ENCODE measurements at regions not wholly inside any gene's neighbourhood (a gene's known extent, or its start where the extent isn't known, plus 50 kb on each side); places are given as distances from the start of the nearest gene placed in this dataset.

DNA sequence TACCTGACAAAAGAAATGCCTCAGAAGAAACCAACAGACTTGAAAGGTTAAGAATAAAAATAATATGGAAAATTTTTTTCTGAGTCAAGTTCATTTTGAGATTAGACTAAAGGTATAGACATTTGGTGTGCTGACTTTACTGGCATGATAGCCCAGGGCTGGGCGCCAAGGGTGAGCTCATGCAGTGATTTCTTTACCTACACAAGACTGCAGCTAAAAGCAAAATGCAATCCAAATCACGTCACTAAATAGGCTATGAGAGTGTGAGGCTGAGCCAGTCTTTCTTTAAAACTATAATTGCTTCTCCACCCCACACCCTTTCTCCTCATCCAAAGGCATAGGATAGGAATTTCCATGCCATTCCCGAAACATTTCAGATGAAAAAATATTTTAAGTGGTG lies 196.5 kb downstream of the FAM76B start:
- H3K27me3 Mint-ChIP-seq (ENCODE audit: low read depth): no peaks in the 10 kb centered on the region
- H3K4me3 Mint-ChIP-seq: no peak overlapping the region
- H3K9me3 Mint-ChIP-seq: peaks cover 17% of the 10 kb centered on the region
- H3K36me3 Mint-ChIP-seq (ENCODE audit: low read depth): peaks cover 4% of the 10 kb centered on the region
- H3K4me1 Mint-ChIP-seq (ENCODE audit: low read depth): peaks cover 4% of the 10 kb centered on the region
- no peak overlapping the region for H3K27ac Mint-ChIP-seq

DNA sequence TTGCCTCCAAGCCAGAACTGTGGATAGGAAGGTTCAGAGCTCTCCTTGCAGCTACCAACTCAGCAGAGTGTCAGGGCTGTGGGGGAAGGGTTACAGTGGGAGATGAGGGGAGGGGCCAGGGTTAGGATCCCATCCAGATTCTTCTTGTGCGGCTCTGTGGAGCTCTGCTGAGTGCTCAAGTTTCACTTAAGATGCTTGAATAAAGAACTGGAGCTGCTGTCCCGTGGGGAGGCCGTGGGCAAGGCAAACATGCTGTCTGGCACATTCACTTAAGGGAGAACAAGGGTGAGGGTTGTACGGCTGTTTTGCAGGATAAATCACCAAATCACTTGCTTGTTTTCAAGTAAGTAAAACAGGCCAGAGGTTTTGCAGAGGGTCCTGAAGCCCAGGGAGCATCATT lies 197.1 kb downstream of the FAM76B start:
- Mint-ChIP-seq H3K36me3 (ENCODE audit: low read depth) (peaks cover 4% of the 10 kb centered on the region), H3K4me3 (no peak overlapping the region), H3K27ac (no peak overlapping the region), H3K4me1 (ENCODE audit: low read depth) (peaks cover 4% of the 10 kb centered on the region), H3K9me3 (peaks cover 11% of the 10 kb centered on the region), H3K27me3 (ENCODE audit: low read depth) (no peaks in the 10 kb centered on the region)

DNA sequence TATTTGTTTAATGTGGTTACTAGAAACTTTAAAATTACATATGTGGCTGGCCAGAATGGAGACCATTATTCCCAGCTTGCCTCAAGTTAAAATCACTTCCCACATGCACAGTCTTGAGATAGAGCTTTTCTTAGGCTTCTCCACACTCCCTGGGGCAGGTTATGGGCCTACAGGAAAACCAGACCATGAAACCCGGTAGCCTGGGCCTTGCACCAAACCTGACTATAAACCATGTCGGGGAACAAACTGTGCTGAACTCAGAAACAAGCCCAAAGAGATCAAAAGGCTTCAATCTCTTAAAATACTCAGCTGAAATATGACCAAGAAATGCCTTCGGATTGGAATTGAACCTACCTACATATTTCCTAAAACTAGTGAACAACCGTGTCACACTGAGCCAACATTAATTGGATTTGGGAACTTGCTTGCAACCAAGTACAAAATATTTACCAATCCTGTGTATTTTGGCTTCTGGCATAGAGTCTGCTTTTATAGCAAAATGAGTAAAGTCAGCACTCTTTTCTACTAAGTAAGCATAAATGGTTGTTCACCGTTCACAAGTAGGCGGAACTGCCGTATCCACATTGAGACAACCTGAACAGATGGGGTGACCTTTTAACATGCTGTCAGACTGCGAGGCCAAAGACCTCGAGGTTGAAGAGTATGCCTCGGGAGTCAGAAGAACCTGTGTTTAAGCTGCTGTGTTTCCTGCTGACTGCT lies 199.5 kb downstream of the FAM76B start:
- no peak overlapping the region for H3K27ac Mint-ChIP-seq
- no peaks in the 10 kb centered on the region for H3K27me3 Mint-ChIP-seq (ENCODE audit: low read depth)
- peaks cover 4% of the 10 kb centered on the region for H3K4me1 Mint-ChIP-seq (ENCODE audit: low read depth)
- no peaks in the 10 kb centered on the region for H3K36me3 Mint-ChIP-seq (ENCODE audit: low read depth)
- H3K4me3 Mint-ChIP-seq: no peak overlapping the region
- no peaks in the 10 kb centered on the region for H3K9me3 Mint-ChIP-seq

DNA sequence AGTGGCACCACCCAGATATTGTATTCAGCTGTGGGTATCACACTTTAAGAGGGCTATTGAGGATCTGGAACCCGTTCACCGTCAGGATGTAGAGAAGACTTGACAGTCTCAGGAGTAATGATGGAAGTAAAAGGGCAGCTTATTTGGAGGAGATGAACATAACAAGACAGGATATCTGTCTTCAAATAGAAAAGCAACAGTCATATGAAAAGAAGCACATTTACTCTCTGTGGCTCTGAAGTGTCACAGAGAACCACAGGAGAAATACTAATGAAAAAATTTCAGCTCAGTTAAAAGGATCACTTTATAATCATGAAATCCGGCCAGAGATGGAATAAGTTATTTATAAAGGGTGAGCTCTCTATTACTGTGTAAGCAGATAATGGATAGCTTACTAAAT lies 200.8 kb downstream of the FAM76B start:
- H3K4me1 Mint-ChIP-seq (ENCODE audit: low read depth): peaks cover 6% of the 10 kb centered on the region
- no peak overlapping the region for H3K27ac Mint-ChIP-seq
- no peak overlapping the region for H3K4me3 Mint-ChIP-seq
- H3K9me3 Mint-ChIP-seq: no peaks in the 10 kb centered on the region
- H3K36me3 Mint-ChIP-seq (ENCODE audit: low read depth): no peaks in the 10 kb centered on the region
- H3K27me3 Mint-ChIP-seq (ENCODE audit: low read depth): no peaks in the 10 kb centered on the region

DNA sequence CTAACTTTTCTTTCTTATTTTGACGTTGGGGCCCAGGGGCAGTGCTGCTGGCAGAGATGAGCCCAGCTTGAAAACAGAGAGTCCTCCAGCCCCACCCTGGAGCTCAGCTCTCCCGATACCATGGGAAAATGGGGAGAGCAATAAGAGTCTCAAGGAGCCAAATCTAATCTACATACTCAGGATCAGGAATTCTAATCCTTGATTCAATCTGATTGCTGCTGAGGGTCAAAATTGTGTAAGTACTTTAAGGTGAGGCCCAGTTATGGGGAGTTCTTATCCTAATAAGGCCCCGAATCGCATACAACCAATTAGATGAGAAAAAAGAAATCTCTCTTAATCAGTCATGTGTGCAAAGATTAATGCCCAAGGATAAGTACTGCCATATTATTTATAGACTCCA lies 202.9 kb downstream of the FAM76B start:
- no peaks in the 10 kb centered on the region for H3K36me3 Mint-ChIP-seq (ENCODE audit: low read depth)
- peaks cover 7% of the 10 kb centered on the region for H3K9me3 Mint-ChIP-seq
- peaks cover 6% of the 10 kb centered on the region for H3K4me1 Mint-ChIP-seq (ENCODE audit: low read depth)
- no peak overlapping the region for H3K27ac Mint-ChIP-seq
- no peak overlapping the region for H3K4me3 Mint-ChIP-seq
- no peaks in the 10 kb centered on the region for H3K27me3 Mint-ChIP-seq (ENCODE audit: low read depth)

DNA sequence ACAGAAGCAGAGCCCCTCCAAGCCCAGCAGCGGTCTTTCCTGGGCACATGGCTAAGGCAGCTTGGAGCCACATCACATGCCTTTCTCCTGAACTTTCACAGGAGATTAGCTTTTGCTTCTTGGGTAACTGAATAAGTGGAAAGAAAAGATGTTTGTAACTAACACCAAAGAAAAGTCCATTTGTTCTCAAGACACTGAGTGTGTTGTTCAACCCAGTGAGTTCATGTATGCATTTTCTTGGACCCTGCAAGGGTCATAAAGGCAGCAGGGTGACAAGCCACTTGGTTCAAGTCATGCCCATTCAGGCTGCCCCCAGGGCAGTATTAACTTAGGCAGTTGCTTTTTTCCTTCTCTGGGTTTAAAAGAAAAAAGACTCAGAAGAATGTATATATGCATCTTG lies 203.4 kb downstream of the FAM76B start:
- Mint-ChIP-seq H3K27me3 (ENCODE audit: low read depth) (no peaks in the 10 kb centered on the region), H3K36me3 (ENCODE audit: low read depth) (no peaks in the 10 kb centered on the region), H3K4me1 (ENCODE audit: low read depth) (peaks cover 6% of the 10 kb centered on the region), H3K9me3 (peaks cover 8% of the 10 kb centered on the region), H3K4me3 (no peak overlapping the region), H3K27ac (no peak overlapping the region)

DNA sequence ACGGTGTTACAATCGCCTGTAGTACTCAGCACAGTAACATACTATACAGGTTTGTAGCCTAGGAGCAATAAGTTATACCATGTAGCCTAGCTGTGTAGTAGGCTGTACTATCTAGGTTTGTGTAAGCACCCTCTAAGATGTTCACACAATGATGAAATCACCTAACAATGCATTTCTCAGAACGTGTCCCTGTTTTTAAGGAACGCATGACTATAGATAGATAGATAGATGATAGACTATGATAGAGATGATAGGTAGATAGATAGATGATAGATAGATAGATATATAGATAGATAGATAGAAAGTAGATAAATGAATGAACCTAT lies 203.9 kb downstream of the FAM76B start:
- no peaks in the 10 kb centered on the region for H3K27me3 Mint-ChIP-seq (ENCODE audit: low read depth)
- H3K9me3 Mint-ChIP-seq: peaks cover 12% of the 10 kb centered on the region

DNA sequence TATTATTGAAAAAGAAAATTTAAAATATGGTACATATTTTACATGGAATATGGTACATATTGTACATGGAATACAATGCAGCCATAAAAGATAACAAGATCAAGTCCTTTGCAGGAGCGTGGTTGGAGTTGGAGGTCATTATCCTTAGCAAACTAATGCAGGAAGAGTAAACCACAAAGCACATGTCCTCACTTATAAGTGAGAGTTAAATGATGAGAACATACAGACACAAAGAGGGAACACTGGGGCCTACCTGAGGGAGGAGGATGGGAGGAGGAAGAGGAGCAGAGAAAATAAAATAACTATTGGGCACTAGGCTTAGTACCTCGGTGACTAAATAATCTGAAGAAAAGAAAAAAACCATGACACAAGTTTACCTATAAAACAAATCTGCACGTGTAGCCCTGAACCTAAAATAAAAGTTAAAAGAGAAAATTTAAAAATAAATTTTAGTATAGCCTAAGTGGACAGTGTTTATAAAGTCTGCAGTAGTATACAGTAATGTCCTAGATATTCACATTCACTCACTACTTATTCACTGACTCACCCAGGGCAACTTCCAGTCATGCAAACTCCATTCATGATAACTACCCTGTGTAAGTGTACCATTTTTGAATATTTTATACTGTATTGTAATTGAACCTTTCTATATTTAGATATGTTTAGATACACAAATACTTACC lies 204.4 kb downstream of the FAM76B start:
- H3K4me3 Mint-ChIP-seq: no peak overlapping the region
- no peaks in the 10 kb centered on the region for H3K27me3 Mint-ChIP-seq (ENCODE audit: low read depth)
- H3K4me1 Mint-ChIP-seq (ENCODE audit: low read depth): peaks cover 6% of the 10 kb centered on the region
- H3K36me3 Mint-ChIP-seq (ENCODE audit: low read depth): no peaks in the 10 kb centered on the region
- H3K9me3 Mint-ChIP-seq: peaks cover 13% of the 10 kb centered on the region
- H3K27ac Mint-ChIP-seq: no peak overlapping the region

More for the DNA sequence above, 203.9 kb downstream of the FAM76B start:
- Mint-ChIP-seq H3K4me3 (no peak overlapping the region), H3K36me3 (ENCODE audit: low read depth) (no peaks in the 10 kb centered on the region), H3K27ac (no peak overlapping the region), H3K4me1 (ENCODE audit: low read depth) (peaks cover 6% of the 10 kb centered on the region)

DNA sequence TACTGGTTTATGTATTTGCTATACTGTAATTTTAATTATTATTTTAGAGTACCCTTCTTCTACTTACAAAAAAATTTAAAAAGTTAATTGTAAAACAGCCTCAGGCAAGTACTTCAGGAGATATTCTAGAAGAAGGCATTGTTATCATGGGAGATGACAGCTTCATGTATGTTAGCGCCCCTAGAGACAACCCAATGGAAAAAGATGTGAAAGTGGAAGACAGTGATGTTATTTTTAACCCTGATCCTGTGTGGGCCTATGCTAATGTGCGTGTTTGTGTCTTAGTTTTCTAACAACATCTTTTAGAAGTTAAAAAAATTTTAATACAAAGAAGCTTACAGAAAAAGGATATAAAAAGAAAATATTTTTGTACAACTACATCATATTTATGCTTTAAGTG lies 205.0 kb downstream of the FAM76B start:
- Mint-ChIP-seq H3K4me1 (ENCODE audit: low read depth) (peaks cover 6% of the 10 kb centered on the region), H3K27ac (no peak overlapping the region), H3K36me3 (ENCODE audit: low read depth) (peaks cover 3% of the 10 kb centered on the region), H3K27me3 (ENCODE audit: low read depth) (no peaks in the 10 kb centered on the region), H3K4me3 (no peak overlapping the region), H3K9me3 (peaks cover 16% of the 10 kb centered on the region)

DNA sequence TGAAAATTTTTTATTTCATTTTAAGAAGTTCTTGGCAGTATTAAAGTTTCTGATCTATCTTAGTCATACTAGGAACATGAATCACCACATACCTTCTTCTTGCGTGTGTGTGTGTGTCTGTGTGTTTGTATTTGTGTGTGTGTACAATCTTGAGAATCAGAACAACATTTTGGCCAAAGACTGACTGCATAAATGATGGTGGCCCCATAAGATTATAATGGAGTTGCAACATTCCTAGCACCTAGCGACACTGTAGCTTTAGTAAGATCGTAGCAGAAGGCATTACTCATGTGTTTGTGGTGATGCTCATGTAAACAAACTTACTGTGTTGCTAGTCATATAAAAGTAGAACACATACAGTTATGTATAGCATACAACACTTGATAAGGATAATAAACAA lies 205.4 kb downstream of the FAM76B start:
- Mint-ChIP-seq H3K27me3 (ENCODE audit: low read depth) (no peaks in the 10 kb centered on the region), H3K9me3 (peaks cover 19% of the 10 kb centered on the region), H3K36me3 (ENCODE audit: low read depth) (peaks cover 6% of the 10 kb centered on the region), H3K27ac (no peak overlapping the region), H3K4me3 (no peak overlapping the region), H3K4me1 (ENCODE audit: low read depth) (peaks cover 6% of the 10 kb centered on the region)

DNA sequence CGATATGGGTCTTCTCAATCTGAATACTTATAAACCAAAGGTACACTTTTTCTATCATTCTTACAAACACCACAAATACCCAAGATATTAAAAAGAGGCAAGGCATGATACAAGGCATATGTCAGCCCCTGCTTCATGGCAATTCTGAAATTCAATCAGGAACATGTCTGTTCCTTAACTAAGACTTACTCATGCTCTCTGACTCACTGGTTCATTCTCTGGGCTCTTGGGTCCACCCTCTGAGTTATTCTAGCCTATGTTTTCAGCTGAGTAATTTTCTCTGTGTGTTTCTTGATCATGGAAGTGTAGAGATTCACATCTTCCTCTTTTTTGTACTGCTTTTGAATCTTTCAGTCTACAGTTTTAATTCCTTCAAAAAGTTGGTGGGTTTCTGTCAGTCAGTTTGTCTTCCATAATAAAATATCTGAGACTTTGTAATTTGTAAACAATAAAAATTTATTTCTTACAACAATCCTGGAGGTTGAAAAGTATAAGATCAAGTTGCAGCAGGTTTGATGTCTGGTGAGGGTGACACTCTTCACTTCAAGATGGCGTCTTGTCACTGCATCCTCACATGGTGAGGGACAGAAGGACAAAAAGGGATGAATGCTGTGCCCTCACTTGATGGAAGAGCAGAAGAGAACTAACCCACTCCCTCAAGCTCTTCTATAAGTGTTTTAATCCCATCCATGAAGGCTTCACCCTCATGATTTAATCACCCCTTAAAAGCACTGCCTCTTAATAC lies 211.7 kb downstream of the FAM76B start:
- peaks cover 9% of the 10 kb centered on the region for H3K36me3 Mint-ChIP-seq (ENCODE audit: low read depth)
- no peaks in the 10 kb centered on the region for H3K4me1 Mint-ChIP-seq (ENCODE audit: low read depth)
- H3K4me3 Mint-ChIP-seq: no peak overlapping the region
- peaks cover 23% of the 10 kb centered on the region for H3K9me3 Mint-ChIP-seq
- H3K27ac Mint-ChIP-seq: no peak overlapping the region
- no peaks in the 10 kb centered on the region for H3K27me3 Mint-ChIP-seq (ENCODE audit: low read depth)

DNA sequence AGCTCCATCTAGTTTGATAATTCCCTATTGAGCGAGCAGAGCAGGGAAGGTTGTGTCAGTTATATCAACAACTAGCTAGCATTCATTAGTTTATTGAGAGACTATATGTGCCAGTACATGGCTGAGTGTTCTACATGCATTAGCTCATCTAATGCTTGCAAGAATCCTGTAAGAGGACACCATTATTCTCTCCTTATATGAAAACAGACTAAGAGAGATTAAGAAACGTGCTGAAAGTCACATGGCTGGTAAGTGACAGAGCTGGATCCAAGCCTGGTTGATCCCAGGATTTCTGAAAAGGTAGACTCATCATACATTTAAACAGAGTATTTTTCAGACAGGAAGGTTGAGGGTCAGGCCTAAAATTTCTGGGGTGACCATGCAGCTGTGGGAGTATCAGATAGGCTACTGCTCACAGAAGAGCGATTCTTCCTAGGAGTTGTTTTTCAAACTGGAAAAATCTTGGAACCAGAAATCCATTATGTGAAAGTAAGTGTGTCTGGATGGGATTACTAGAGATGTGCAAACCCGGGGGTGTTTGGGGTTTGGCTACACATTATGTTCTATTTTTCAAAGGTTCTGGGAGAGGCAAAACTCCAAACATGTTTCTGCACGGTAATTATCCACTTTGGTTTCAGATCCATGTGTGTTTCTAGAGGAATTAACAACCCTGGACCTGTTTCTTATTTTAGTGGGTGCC lies 213.3 kb downstream of the FAM76B start:
- Mint-ChIP-seq H3K27me3 (ENCODE audit: low read depth) (no peaks in the 10 kb centered on the region), H3K4me1 (ENCODE audit: low read depth) (no peaks in the 10 kb centered on the region), H3K27ac (no peak overlapping the region), H3K9me3 (peaks cover 21% of the 10 kb centered on the region), H3K4me3 (no peak overlapping the region), H3K36me3 (ENCODE audit: low read depth) (peaks cover 9% of the 10 kb centered on the region)

DNA sequence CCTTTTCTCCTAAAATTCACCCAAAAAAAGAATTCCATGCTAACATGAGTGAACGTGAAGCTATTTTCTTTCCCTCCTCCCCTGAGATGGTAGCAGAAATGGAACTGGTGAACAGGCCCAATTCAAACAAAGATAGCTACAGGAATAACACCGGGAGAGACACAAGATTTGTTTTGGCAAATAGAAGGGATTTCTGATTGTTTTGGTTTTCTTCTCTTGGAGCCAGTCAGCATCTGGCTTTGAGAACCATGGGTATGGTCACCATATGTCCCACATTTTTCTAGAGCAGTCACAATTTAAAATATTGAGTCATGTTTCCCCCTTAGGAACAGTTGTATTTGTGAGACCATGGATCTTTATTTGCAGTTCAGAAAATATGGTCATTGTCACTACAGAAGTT lies 214.1 kb downstream of the FAM76B start:
- Mint-ChIP-seq H3K36me3 (ENCODE audit: low read depth) (peaks cover 9% of the 10 kb centered on the region), H3K9me3 (peaks cover 15% of the 10 kb centered on the region), H3K27ac (no peak overlapping the region), H3K27me3 (ENCODE audit: low read depth) (no peaks in the 10 kb centered on the region), H3K4me1 (ENCODE audit: low read depth) (no peaks in the 10 kb centered on the region), H3K4me3 (no peak overlapping the region)

DNA sequence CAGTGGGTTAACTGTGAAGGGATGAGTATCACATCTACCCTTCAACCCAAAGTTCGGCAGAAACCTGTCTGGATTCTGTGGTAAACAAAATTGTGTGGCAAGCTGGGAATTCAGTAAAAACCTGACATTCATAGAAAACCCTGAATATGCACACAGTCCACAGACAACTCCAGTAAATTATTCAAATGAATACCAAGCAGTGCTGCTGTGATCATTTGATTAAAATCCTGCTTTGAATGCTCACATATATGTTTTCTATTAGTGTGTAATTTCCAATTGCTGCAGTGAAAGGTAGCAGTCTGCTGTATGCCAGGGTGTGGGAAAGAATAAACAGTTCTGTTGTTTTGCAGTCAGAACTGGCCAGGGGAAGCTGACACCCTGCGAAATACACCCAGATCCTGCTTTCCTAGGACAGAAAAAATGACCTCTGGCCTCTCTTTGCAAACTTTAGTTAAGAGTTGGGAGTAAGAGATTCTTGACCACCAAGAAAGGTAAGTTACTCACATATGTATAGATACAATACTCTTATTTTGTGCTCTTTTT lies 217.8 kb downstream of the FAM76B start:
- no peaks in the 10 kb centered on the region for H3K4me1 Mint-ChIP-seq (ENCODE audit: low read depth)
- H3K9me3 Mint-ChIP-seq: peaks cover 18% of the 10 kb centered on the region
- H3K27me3 Mint-ChIP-seq (ENCODE audit: low read depth): no peaks in the 10 kb centered on the region
- H3K27ac Mint-ChIP-seq: no peak overlapping the region
- no peak overlapping the region for H3K4me3 Mint-ChIP-seq
- H3K36me3 Mint-ChIP-seq (ENCODE audit: low read depth): peaks cover 8% of the 10 kb centered on the region

Measured in T-helper 1 cell treated with Interleukin-12 subunit alpha and Interleukin-12 subunit beta and Interleukin-4 antibody, amounts not matched to agents 30 μg/mL and 1 μg/mL, for 36 hours (primary cell).